ENCODE measurements at regions not wholly inside any gene's neighbourhood (a gene's known extent, or its start where the extent isn't known, plus 50 kb on each side); places are given as distances from the start of the nearest gene placed in this dataset.
"Not testable (repeated sequence)": the region's sequence is repeated elsewhere in the genome, so short reads cannot be mapped to it uniquely, and the experiment has no call there.

DNA sequence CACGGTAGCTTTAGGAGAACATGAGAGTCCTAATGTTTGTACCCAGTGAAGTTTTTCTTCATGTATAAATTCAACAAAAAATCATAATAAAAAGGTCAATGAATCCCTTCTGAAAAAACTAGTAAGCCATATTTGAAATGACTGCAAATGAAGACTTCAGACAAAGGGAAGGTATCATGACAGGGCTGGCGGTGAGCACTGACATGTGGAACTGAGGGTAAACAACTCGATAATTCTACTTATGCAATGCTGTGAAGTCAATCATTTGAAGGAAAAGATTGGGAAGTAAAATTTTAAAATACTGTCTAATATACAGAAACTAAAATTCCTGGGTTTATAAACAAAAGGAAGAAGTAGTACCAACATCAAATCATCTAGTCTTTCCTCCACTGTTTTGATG lies 190.2 kb upstream of the COPS8 start:
- DNase-seq (ENCODE audit: low read depth) = no peak

- no peak for DNase-seq (ENCODE audit: low read depth)
Observed at GRCh38 chr2:236896688-236897087, 189.0 kb upstream of the COPS8 start.

- DNase-seq (ENCODE audit: low read depth) = no peak
Observed at GRCh38 chr2:236899146-236899545, 186.5 kb upstream of the COPS8 start.

- peak; percentile 9 for DNase-seq (ENCODE audit: low read depth)
Observed at GRCh38 chr2:236899950-236900640, 185.6 kb upstream of the COPS8 start.

GRCh38 chr2:236901956-236902355 lies 183.7 kb upstream of the COPS8 start:
- no peak for DNase-seq (ENCODE audit: low read depth)

DNA sequence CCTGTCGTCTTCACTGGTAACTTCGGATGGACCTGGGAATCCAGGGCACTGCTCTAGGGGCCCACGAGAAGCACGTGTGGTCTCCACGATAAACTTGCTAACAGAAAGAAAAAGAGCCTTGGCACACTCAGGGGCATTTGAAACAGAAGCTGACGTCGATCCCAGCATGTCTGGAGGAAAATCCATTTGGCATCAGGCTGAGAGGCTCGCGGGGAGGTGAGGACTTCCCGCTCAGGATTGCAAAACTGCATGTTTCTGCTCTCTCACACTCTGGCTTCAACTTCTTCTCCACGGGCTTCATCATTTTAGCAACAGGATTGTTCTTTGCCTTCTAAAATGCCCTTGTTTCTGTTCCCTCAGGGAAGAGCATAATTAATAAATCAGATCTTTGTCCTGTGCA lies 181.7 kb upstream of the COPS8 start:
- DNase-seq (ENCODE audit: low read depth) = no peak

GRCh38 chr2:236904389-236905263 lies 181.1 kb upstream of the COPS8 start:
- DNase-seq (ENCODE audit: low read depth) = no peak

GRCh38 chr2:236905976-236906375 lies 179.7 kb upstream of the COPS8 start:
- no peak for DNase-seq (ENCODE audit: low read depth)

- no peak for DNase-seq (ENCODE audit: low read depth)
Observed at GRCh38 chr2:236908439-236909192, 177.1 kb upstream of the COPS8 start.

DNA sequence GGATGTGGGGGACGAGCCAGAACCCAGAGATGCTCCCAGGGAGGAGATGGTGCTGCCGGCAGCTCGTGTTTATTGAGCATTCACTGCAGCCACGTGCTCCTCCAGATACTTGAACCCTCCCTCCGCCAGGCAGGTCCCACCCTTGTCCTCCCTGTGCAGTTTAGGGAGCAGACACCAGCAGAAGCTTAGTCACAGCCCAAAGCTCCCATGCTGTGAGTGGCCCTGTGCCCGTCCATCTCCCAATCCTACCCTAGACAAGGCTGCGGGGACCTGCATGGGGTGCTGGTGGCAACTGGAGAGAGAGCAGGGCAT lies 176.5 kb upstream of the COPS8 start:
- DNase-seq (ENCODE audit: low read depth) = no peak

GRCh38 chr2:236909802-236910201 lies 175.9 kb upstream of the COPS8 start:
- no peak for DNase-seq (ENCODE audit: low read depth)

GRCh38 chr2:236910781-236911495 lies 174.8 kb upstream of the COPS8 start:
- DNase-seq (ENCODE audit: low read depth) = no peak

DNA sequence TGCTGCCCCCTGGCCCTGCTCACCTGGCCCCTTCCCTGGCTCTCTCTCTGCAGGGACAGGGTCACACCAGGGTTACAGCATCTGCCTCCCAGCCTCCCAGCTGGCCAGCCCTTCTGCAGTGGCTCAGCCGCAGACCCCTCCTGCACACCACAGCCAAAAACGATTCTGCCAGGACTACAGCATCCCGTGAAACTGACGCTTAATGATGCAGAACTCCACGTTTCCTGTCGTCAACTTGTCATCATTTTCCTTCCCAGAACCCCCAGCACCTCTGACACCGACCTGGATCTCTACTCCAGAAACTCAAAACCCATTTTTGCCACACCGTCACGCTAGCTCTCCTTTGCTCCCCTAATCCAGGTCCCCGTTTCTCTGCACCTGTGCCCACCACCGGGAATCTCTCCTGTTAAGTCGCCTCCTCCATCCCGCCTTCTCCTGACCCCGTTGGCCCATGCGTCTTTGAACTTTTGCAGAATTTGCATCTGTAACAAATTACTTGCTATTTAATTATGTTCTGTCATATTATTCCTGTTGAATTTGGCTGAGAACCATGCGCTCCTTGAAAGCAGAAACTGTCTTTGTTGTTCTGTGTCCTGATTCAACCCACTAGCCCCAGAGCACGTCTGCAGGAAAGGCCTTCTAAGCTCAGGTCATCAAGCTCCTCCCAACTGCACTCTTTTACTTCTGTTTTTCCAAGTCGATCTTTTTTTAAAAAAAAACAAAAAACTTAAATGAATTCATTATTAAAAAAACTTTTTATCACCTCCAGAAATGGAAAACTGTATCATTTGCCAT lies 173.2 kb upstream of the COPS8 start:
- DNase-seq (ENCODE audit: low read depth) = no peak

- no peak for DNase-seq (ENCODE audit: low read depth)
Observed at GRCh38 chr2:236915186-236915585, 170.5 kb upstream of the COPS8 start.

GRCh38 chr2:236915726-236916125 lies 170.0 kb upstream of the COPS8 start:
- DNase-seq (ENCODE audit: low read depth) = no peak

GRCh38 chr2:236916181-236916580 lies 169.5 kb upstream of the COPS8 start:
- no peak for DNase-seq (ENCODE audit: low read depth)

DNA sequence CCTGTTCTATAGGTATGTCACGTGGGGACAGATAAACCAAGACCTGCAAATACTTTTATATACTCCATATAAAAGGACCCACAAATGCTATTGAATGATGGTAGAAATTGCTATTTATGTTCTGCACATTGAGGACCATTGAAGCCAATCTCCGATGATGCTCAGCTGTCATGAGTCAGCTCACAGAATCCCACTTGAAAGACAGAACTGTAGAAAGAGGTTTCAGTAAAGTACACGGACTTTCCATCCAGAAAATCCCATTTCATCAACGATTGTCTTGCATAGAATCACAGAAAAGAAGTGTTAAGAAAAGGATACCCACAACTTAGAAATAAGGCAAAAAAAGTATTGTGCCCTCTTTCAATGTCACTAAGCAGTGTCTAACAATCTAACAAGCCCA lies 169.0 kb upstream of the COPS8 start:
- DNase-seq (ENCODE audit: low read depth) = no peak

DNA sequence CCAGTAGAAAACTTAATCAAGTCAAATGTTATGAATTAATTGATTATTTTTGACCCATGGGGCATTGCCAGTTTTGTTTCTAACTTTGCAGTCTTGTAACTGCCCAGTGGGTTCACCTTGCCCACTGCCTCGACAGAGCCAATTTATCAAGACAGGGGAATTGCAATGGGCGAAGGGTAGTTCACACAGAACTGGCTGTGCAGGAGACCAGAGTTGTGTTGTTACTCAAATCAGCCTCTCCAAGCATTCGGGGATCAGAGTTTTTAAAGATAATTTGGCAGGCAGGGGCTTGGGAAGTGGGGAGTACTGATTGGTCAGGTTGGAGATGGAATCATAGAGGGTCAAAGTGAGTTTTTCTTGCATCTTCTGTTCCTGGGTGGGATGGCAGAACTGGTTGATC lies 168.5 kb upstream of the COPS8 start:
- no peak for DNase-seq (ENCODE audit: low read depth)

DNA sequence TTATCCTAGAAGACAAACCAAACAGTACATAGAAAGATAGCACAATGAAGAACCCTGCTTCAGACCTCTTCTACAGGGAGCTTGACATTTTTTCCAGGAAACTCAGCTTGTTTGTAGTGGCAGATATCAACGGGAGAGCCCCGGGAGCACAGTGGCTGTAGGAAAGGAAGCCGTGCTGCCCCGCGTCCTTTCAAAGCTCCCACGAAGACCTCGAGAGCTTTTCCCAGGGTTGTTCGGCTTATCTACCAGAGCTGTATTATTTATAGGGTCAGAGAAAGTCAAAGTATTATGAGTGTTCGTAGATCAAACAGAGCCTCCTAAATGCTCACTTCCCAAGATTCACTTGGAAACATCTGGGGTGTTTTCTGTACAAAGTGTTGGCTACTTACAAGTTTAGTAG lies 167.1 kb upstream of the COPS8 start:
- no peak for DNase-seq (ENCODE audit: low read depth)

GRCh38 chr2:236919209-236919608 lies 166.5 kb upstream of the COPS8 start:
- peak; percentile 36 for DNase-seq (ENCODE audit: low read depth)

GRCh38 chr2:236919801-236920379 lies 165.8 kb upstream of the COPS8 start:
- not testable (repeated sequence) for DNase-seq (ENCODE audit: low read depth)
